Left lung (tissue), 4 donors: ENCODE measurements at regions not wholly inside any gene's neighbourhood (a gene's known extent, or its start where the extent isn't known, plus 50 kb on each side); places are given as distances from the start of the nearest gene placed in this dataset.

Source experiments
- ATAC-seq: fragments of 200-7000 bp; cut with Tn5 transposase; one replicate; pipeline ENCODE4 v1.9.1; 2020; ENCODE audit warnings: moderate library complexity
- DNase-seq, 4 donors: peaks; one replicate each; pipeline ENCODE4 v3.0.0-alpha.2; 2013 to 2020
- H3K27ac ChIP-seq, 2 donors: fragments of 200-600 bp; sonication (generic) in 1 of 2; one replicate each; pipeline versions ENCODE4 v1.5.0 to v1.8.0; 2020 to 2021
- H3K27me3 ChIP-seq, 2 donors: fragments of 200-600 bp; sonication (generic) in 1 of 2; one replicate each; pipeline versions ENCODE4 v1.5.0 to v1.8.0; 2020 to 2021
- H3K36me3 ChIP-seq, 2 donors: fragments of 200-600 bp; sonication (generic) in 1 of 2; one replicate each; pipeline versions ENCODE4 v1.5.0 to v1.8.0; 2020 to 2021
- H3K4me1 ChIP-seq, 2 donors: fragments of 200-600 bp; one replicate each; pipeline ENCODE4 v1.8.0; 2021
- H3K4me3 ChIP-seq, 2 donors: fragments of 200-600 bp; sonication (generic) in 1 of 2; one replicate each; pipeline versions ENCODE4 v1.5.0 to v1.8.0; 2020 to 2021; ENCODE audit warnings: mild to moderate bottlenecking in 1 of 2
- H3K9me3 ChIP-seq, 2 donors: fragments of 200-600 bp; sonication (generic) in 1 of 2; one replicate each; pipeline versions ENCODE4 v1.5.0 to v1.8.0; 2020 to 2021
- CTCF ChIP-seq, 2 donors: fragments of 200-600 bp; sonication (generic) in 1 of 2; IDR thresholded peaks; one replicate each; pipeline versions ENCODE4 v1.5.0 to v1.8.0; 2021; ENCODE audit warnings: antibody characterized with exemption in 2 of 2
- intact Hi-C, 2 donors: fragments of 100-400 bp; cut with DNase I; formaldehyde crosslinking; loops; one replicate each; pipeline versions ENCODE4 v1.11.2 to v1.14.2; 2022
- donor health status: DM: no; HTN: yes; CAD: no.
- donor health status: DM: no; HTN: no; CAD: no.

- TF ChIP-seq CTCF (IDR thresholded peaks at IDR 0.05): no peak
- DNase-seq (no peak), ATAC-seq (no peak)
- Histone ChIP-seq H3K4me3 (no peak overlapping the region), H3K27ac (no peak overlapping the region), H3K27me3 (peaks cover 0 to 12% of the 10 kb centered on the region in 2 donors), H3K36me3 (no peaks in the 10 kb centered on the region), H3K4me1 (no peaks in the 10 kb centered on the region), H3K9me3 (peaks cover 0 to 4% of the 10 kb centered on the region in 2 donors)
- intact Hi-C loops: no loop called here
Observed at GRCh38 chr13:27327633-27328032, 57.0 kb downstream of the RASL11A start.

- Histone ChIP-seq H3K9me3 (no peaks in the 10 kb centered on the region), H3K27ac (no peak overlapping the region), H3K27me3 (peaks cover 0 to 12% of the 10 kb centered on the region in 2 donors), H3K4me3 (no peak overlapping the region), H3K36me3 (no peaks in the 10 kb centered on the region), H3K4me1 (no peaks in the 10 kb centered on the region)
- DNase-seq (no peak), ATAC-seq (no peak)
- TF ChIP-seq CTCF (IDR thresholded peaks at IDR 0.05): no peak
- intact Hi-C loops: no loop called here
Observed at GRCh38 chr13:27329210-27329609, 58.6 kb downstream of the RASL11A start.

- H3K4me1 ChIP-seq: no peaks in the 10 kb centered on the region
Observed at GRCh38 chr13:27334774-27335435, 64.3 kb downstream of the RASL11A start.

GRCh38 chr13:27336014-27336673 lies 65.5 kb downstream of the RASL11A start:
- intact Hi-C loops: no loop called here
- no peaks in the 10 kb centered on the region for H3K9me3 ChIP-seq
- no peaks in the 10 kb centered on the region for H3K4me1 ChIP-seq
- H3K27ac ChIP-seq: no peak overlapping the region
- DNase-seq: no peak
- no peak for ATAC-seq
- no peak for TF ChIP-seq CTCF (IDR thresholded peaks at IDR 0.05)
- peaks cover 0 to 11% of the 10 kb centered on the region in 2 donors for H3K27me3 ChIP-seq
- H3K4me3 ChIP-seq: no peak overlapping the region
- no peaks in the 10 kb centered on the region for H3K36me3 ChIP-seq

More at GRCh38 chr13:27334774-27335435, 64.3 kb downstream of the RASL11A start:
- Histone ChIP-seq H3K36me3 (no peaks in the 10 kb centered on the region), H3K9me3 (no peaks in the 10 kb centered on the region), H3K27ac (no peak overlapping the region), H3K4me3 (no peak overlapping the region), H3K27me3 (peaks cover 0 to 20% of the 10 kb centered on the region in 2 donors)
- TF ChIP-seq CTCF (IDR thresholded peaks at IDR 0.05): no peak
- ATAC-seq: no peak
- DNase-seq: no peak
- intact Hi-C loops: no loop called here

GRCh38 chr13:27338207-27338606 lies 67.6 kb downstream of the RASL11A start:
- DNase-seq: no peak
- ATAC-seq: no peak
- intact Hi-C loops: no loop called here
- peaks cover 0 to 14% of the 10 kb centered on the region in 2 donors for H3K27me3 ChIP-seq
- no peaks in the 10 kb centered on the region for H3K4me1 ChIP-seq
- TF ChIP-seq CTCF (IDR thresholded peaks at IDR 0.05): no peak
- no peak overlapping the region for H3K27ac ChIP-seq
- H3K9me3 ChIP-seq: no peaks in the 10 kb centered on the region
- no peak overlapping the region for H3K4me3 ChIP-seq
- no peaks in the 10 kb centered on the region for H3K36me3 ChIP-seq
